ENCODE measurements at regions not wholly inside any gene's neighbourhood (a gene's known extent, or its start where the extent isn't known, plus 50 kb on each side); places are given as distances from the start of the nearest gene placed in this dataset.
A peak's percentile ranks its signal among the peaks of the same experiment; 100 is the strongest.
"Not testable (repeated sequence)": the region's sequence is repeated elsewhere in the genome, so short reads cannot be mapped to it uniquely, and the experiment has no call there.

GRCh38 chr12:7581625-7582024 is 78.0 kb upstream of the CD163 start:
- Histone ChIP-seq H3K4me3 (no peak overlapping the region), H3K36me3 (no peaks in the 10 kb centered on the region), H3K27ac (no peak overlapping the region), H3K4me1 (no peaks in the 10 kb centered on the region), H3K9me3 (peaks cover 0 to 11% (median 0%) of the 10 kb centered on the region in 4 donors), H3K27me3 (no peaks in the 10 kb centered on the region)
- TF ChIP-seq POLR2A (IDR thresholded peaks at IDR 0.05) (no peak), EP300 (IDR thresholded peaks at IDR 0.05) (no peak)
- TF ChIP-seq, protein P1, sequence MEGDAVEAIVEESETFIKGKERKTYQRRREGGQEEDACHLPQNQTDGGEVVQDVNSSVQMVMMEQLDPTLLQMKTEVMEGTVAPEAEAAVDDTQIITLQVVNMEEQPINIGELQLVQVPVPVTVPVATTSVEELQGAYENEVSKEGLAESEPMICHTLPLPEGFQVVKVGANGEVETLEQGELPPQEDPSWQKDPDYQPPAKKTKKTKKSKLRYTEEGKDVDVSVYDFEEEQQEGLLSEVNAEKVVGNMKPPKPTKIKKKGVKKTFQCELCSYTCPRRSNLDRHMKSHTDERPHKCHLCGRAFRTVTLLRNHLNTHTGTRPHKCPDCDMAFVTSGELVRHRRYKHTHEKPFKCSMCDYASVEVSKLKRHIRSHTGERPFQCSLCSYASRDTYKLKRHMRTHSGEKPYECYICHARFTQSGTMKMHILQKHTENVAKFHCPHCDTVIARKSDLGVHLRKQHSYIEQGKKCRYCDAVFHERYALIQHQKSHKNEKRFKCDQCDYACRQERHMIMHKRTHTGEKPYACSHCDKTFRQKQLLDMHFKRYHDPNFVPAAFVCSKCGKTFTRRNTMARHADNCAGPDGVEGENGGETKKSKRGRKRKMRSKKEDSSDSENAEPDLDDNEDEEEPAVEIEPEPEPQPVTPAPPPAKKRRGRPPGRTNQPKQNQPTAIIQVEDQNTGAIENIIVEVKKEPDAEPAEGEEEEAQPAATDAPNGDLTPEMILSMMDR (IDR thresholded peaks at IDR 0.05), result no peak
- no peak for DNase-seq (ENCODE audit: low spot score in 2 of 2)

DNA sequence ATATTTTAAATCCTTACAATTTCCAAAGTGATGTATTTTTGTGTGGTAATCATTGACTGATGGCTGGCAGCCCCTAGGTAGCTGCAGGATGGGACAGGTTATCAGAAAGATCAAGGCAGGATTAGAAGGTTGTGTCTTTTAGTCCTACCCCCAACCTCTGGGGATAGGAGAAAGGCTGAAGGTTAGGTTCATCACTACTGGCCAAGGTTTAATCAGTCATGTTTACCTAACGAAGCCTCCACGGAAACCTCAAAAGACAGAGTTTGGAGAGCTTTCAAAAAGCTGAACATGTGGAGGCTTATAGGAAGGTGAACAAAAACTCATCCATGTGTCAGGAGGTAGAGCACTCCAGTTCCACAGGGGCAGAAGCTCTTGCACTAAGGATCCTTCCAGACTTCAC is 77.5 kb upstream of the CD163 start:
- Histone ChIP-seq H3K9me3 (peaks cover 0 to 11% (median 0%) of the 10 kb centered on the region in 4 donors), H3K4me1 (no peaks in the 10 kb centered on the region), H3K36me3 (no peaks in the 10 kb centered on the region), H3K27ac (no peak overlapping the region), H3K4me3 (no peak overlapping the region), H3K27me3 (no peaks in the 10 kb centered on the region)
- DNase-seq (ENCODE audit: low spot score in 2 of 2), result no peak
- 37 to 41% methylated on average over 2 of the region's 2 CpGs for WGBS, 2 donors
- no peak for TF ChIP-seq EP300 (IDR thresholded peaks at IDR 0.05)
- no peak for TF ChIP-seq POLR2A (IDR thresholded peaks at IDR 0.05)
- TF ChIP-seq, protein P1 (IDR thresholded peaks at IDR 0.05), result no peak

GRCh38 chr12:7571257-7571656 is 67.7 kb upstream of the CD163 start:
- no peaks in the 10 kb centered on the region for H3K4me1 ChIP-seq
- 20 to 30% methylated on average over 1 of the region's 1 CpG for WGBS, 2 donors
- TF ChIP-seq, protein P1 (IDR thresholded peaks at IDR 0.05), result no peak
- TF ChIP-seq EP300 (IDR thresholded peaks at IDR 0.05), result peak in 1 of 2 donors; percentile 78
- no peak overlapping the region for H3K4me3 ChIP-seq
- H3K36me3 ChIP-seq, result no peaks in the 10 kb centered on the region
- H3K27me3 ChIP-seq, result no peaks in the 10 kb centered on the region
- H3K9me3 ChIP-seq, result peaks cover 0 to 3% (median 0%) of the 10 kb centered on the region in 4 donors
- DNase-seq (ENCODE audit: low spot score in 2 of 2), result no peak
- no peak overlapping the region for H3K27ac ChIP-seq

DNA sequence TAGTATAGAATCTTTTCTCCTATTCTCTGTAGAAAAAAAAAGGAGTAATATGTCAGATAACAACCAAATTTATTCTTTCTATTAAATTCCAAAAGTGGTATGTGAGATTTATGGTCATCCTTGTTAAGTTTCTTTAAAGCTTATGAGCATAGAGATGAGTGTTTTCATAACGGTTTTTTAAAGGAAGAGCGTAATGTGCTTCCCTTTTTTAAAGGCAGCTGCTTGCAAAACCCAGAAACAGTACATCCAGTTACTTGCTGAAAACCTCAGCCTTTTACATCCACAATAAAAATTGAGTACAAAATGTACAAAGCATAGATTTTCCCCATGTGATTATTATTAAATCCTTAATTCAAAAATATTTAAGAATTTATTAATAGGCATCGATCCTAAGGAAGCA is 53.6 kb upstream of the CD163 start:
- Histone ChIP-seq H3K4me1 (no peaks in the 10 kb centered on the region), H3K4me3 (no peak overlapping the region), H3K27me3 (no peaks in the 10 kb centered on the region), H3K27ac (peak overlapping the region in 2 of 4 donors; percentile 75 to 80), H3K36me3 (no peaks in the 10 kb centered on the region), H3K9me3 (no peaks in the 10 kb centered on the region)
- no peak for DNase-seq (ENCODE audit: low spot score in 2 of 2)
- TF ChIP-seq POLR2A (IDR thresholded peaks at IDR 0.05) (no peak), EP300 (IDR thresholded peaks at IDR 0.05) (peak; percentile 72 to 94)
- 58 to 59% methylated on average over 3 of the region's 3 CpGs for WGBS, 2 donors

DNA sequence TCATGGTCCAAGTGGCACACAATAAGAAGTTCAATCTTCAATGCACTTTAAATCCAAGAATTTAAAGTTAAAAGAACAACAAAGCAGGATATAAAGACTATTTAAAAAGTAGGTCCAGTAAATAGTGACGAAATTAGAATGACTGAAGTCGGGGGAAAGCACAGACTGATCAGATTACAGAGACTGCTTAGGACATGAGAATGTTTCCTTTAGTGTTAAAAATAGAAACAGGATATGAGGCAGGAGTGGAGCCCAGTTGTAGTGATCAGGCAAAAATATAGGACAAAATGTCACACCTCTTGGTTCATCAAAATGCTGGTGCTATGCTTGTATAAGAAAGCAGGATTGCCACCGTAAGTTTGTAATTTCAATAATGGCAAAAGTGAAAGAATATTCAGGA is 52.2 kb upstream of the CD163 start:
- DNase-seq (ENCODE audit: low spot score in 2 of 2), result no peak
- H3K27ac ChIP-seq, result peak overlapping the region in 3 of 4 donors; percentile 53 to 75 (median 60)
- H3K4me1 ChIP-seq, result no peaks in the 10 kb centered on the region
- TF ChIP-seq, protein P1 (IDR thresholded peaks at IDR 0.05), result no peak
- TF ChIP-seq POLR2A (IDR thresholded peaks at IDR 0.05) (no peak), EP300 (IDR thresholded peaks at IDR 0.05) (peak; percentile 73 to 74)
- peaks cover 0 to 2% (median 0%) of the 10 kb centered on the region in 4 donors for H3K9me3 ChIP-seq
- H3K4me3 ChIP-seq, result no peak overlapping the region
- H3K36me3 ChIP-seq, result no peaks in the 10 kb centered on the region
- WGBS, 2 donors, result 22 to 26% methylated on average over 3 of the region's 3 CpGs
- no peaks in the 10 kb centered on the region for H3K27me3 ChIP-seq

DNA sequence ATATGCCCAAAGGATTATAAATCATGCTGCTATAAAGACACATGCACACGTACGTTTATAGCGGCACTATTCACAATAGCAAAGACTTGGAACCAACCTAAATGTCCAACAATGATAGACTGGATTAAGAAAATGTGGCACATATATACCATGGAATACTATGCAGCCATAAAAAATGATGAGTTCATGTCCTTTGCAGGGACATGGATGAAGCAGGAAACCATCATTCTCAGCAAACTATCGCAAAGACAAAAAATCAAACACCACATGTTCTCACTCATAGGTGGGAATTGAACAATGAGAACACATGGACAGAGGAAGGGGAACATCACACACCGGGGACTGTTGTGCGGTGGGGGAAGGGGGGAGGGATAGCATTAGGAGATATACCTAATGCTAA is 51.3 kb upstream of the CD163 start:
- WGBS, 2 donors, result 92 to 96% methylated on average over 6 of the region's 6 CpGs
- H3K9me3 ChIP-seq; H3K4me3 ChIP-seq; H3K27me3 ChIP-seq; DNase-seq (ENCODE audit: low spot score in 2 of 2); H3K4me1 ChIP-seq; H3K36me3 ChIP-seq: not testable (repeated sequence)
- H3K27ac ChIP-seq, result peak overlapping the region in 1 of 4 donors; percentile 4

Data from tibial nerve (tissue), 4 donors.